Epithelial cell of esophagus (primary cell): ENCODE measurements at regions not wholly inside any gene's neighbourhood (a gene's known extent, or its start where the extent isn't known, plus 50 kb on each side); places are given as distances from the start of the nearest gene placed in this dataset.

Experiments
- DNase-seq: peaks from one replicate; pipeline ENCODE4 v3.0.0; 2010; ENCODE audit warnings: low read depth
- H3K4me3 ChIP-seq: 2 replicates; pipeline ENCODE4 v1.5.1; 2011; ENCODE audit warnings: mild to moderate bottlenecking, low read length, control low read depth
- CTCF ChIP-seq: IDR thresholded peaks from 2 replicates; pipeline ENCODE4 v1.5.1; 2011; ENCODE audit warnings: low read depth, mild to moderate bottlenecking, low read length, control low read depth, inconsistent platforms; ENCODE audit not compliant: insufficient read depth; ENCODE audit errors: missing control alignments

GRCh38 chr15:98043160-98044014 lies 82.9 kb downstream of the ARRDC4 start:
- TF ChIP-seq CTCF, result no peak
- no peak overlapping the region for H3K4me3 ChIP-seq
- no peak for DNase-seq

- no peak overlapping the region for H3K4me3 ChIP-seq
- DNase-seq, result no peak
- no peak for TF ChIP-seq CTCF
Measured at GRCh38 chr15:98051734-98052133, 91.2 kb downstream of the ARRDC4 start.

GRCh38 chr15:98057453-98057852 lies 97.0 kb downstream of the ARRDC4 start:
- TF ChIP-seq CTCF, result no peak
- no peak overlapping the region for H3K4me3 ChIP-seq
- DNase-seq, result no peak

GRCh38 chr15:98062869-98063268 lies 102.4 kb downstream of the ARRDC4 start:
- TF ChIP-seq CTCF, result no peak
- no peak overlapping the region for H3K4me3 ChIP-seq
- DNase-seq, result no peak

GRCh38 chr15:98063315-98063714 lies 102.8 kb downstream of the ARRDC4 start:
- no peak overlapping the region for H3K4me3 ChIP-seq
- no peak for TF ChIP-seq CTCF
- DNase-seq, result no peak

- no peak overlapping the region for H3K4me3 ChIP-seq
- no peak for TF ChIP-seq CTCF
- no peak for DNase-seq
Measured at GRCh38 chr15:98063871-98064270, 103.4 kb downstream of the ARRDC4 start.

- no peak for TF ChIP-seq CTCF
- DNase-seq, result no peak
- no peak overlapping the region for H3K4me3 ChIP-seq
Measured at GRCh38 chr15:98067339-98067738, 106.8 kb downstream of the ARRDC4 start.
